Colonic mucosa (tissue), 4 donors: ENCODE measurements at regions not wholly inside any gene's neighbourhood (a gene's known extent, or its start where the extent isn't known, plus 50 kb on each side); places are given as distances from the start of the nearest gene placed in this dataset.

Experiments
- DNase-seq: peaks from one replicate; pipeline ENCODE4 v3.0.0-alpha.2; 2020
- H3K27ac ChIP-seq: fragments of 200-600 bp; one replicate; pipeline ENCODE4 v1.8.0; 2021
- H3K27me3 ChIP-seq: fragments of 200-600 bp; one replicate; pipeline ENCODE4 v1.8.0; 2021
- H3K36me3 ChIP-seq: fragments of 200-600 bp; one replicate; pipeline ENCODE4 v1.8.0; 2021
- H3K4me1 ChIP-seq: fragments of 200-600 bp; one replicate; pipeline ENCODE4 v1.8.0; 2021; ENCODE audit warnings: mild to moderate bottlenecking
- H3K4me3 ChIP-seq: fragments of 200-600 bp; one replicate; pipeline ENCODE4 v1.8.0; 2021
- H3K9ac ChIP-seq, 2 donors: one replicate each; pipeline ENCODE4 v1.7.0; 2013; ENCODE audit warnings: control low read depth in 2 of 2, low read depth in 2 of 2, low read length in 2 of 2
- H3K9me3 ChIP-seq: fragments of 200-600 bp; one replicate; pipeline ENCODE4 v1.8.0; 2021
- CTCF ChIP-seq: fragments of 200-600 bp; IDR thresholded peaks from one replicate; pipeline ENCODE4 v1.8.0; 2022; ENCODE audit warnings: antibody characterized with exemption, mild to moderate bottlenecking
- intact Hi-C: fragments of 100-400 bp; cut with DNase I; formaldehyde crosslinking; loops from one replicate; pipeline ENCODE4 v1.14.1; 2022
- donor health status: healthy.
- donor health status: DM: no; HTN: no; CAD: no.
- donor health status: DM: no; HTN: no; CAD: no.

- TF ChIP-seq CTCF: no peak
- Histone ChIP-seq H3K27me3 (no peaks in the 10 kb centered on the region), H3K36me3 (no peaks in the 10 kb centered on the region), H3K4me3 (no peak overlapping the region), H3K9ac (no peak overlapping the region), H3K27ac (no peak overlapping the region), H3K4me1 (no peaks in the 10 kb centered on the region), H3K9me3 (no peaks in the 10 kb centered on the region)
- intact Hi-C loops: no loop called here
- no peak for DNase-seq
These were observed 589.3 kb upstream of the KCNMB2 start for GRCh38 chr3:177946936-177947335.

- H3K4me1 ChIP-seq: no peaks in the 10 kb centered on the region
- no peak overlapping the region for H3K9ac ChIP-seq
- no peaks in the 10 kb centered on the region for H3K36me3 ChIP-seq
- H3K27me3 ChIP-seq: no peaks in the 10 kb centered on the region
- H3K4me3 ChIP-seq: no peak overlapping the region
- no peak for DNase-seq
- H3K9me3 ChIP-seq: no peaks in the 10 kb centered on the region
- intact Hi-C loops: no loop called here
- H3K27ac ChIP-seq: no peak overlapping the region
- TF ChIP-seq CTCF: no peak
These were observed 588.3 kb upstream of the KCNMB2 start for GRCh38 chr3:177947901-177948300.

GRCh38 chr3:177948716-177949425, 587.4 kb upstream of the KCNMB2 start:
- no peaks in the 10 kb centered on the region for H3K9me3 ChIP-seq
- DNase-seq: no peak
- no peaks in the 10 kb centered on the region for H3K27me3 ChIP-seq
- TF ChIP-seq CTCF: no peak
- no peak overlapping the region for H3K27ac ChIP-seq
- no peaks in the 10 kb centered on the region for H3K36me3 ChIP-seq
- no peaks in the 10 kb centered on the region for H3K4me1 ChIP-seq
- intact Hi-C loops: no loop called here
- H3K9ac ChIP-seq: no peak overlapping the region
- H3K4me3 ChIP-seq: no peak overlapping the region

GRCh38 chr3:177959188-177959587, 577.0 kb upstream of the KCNMB2 start:
- no peaks in the 10 kb centered on the region for H3K9me3 ChIP-seq
- H3K27me3 ChIP-seq: no peaks in the 10 kb centered on the region
- no peak for TF ChIP-seq CTCF
- intact Hi-C loops: no loop called here
- no peak overlapping the region for H3K27ac ChIP-seq
- H3K36me3 ChIP-seq: no peaks in the 10 kb centered on the region
- DNase-seq: no peak
- H3K4me1 ChIP-seq: no peaks in the 10 kb centered on the region
- no peak overlapping the region for H3K4me3 ChIP-seq
- H3K9ac ChIP-seq: no peak overlapping the region

- no peaks in the 10 kb centered on the region for H3K36me3 ChIP-seq
- no peaks in the 10 kb centered on the region for H3K9me3 ChIP-seq
- TF ChIP-seq CTCF: no peak
- H3K27ac ChIP-seq: no peak overlapping the region
- H3K4me1 ChIP-seq: no peaks in the 10 kb centered on the region
- H3K4me3 ChIP-seq: no peak overlapping the region
- H3K9ac ChIP-seq: no peak overlapping the region
- no peak for DNase-seq
- intact Hi-C loops: no loop called here
- no peaks in the 10 kb centered on the region for H3K27me3 ChIP-seq
These were observed 576.2 kb upstream of the KCNMB2 start for GRCh38 chr3:177960014-177960413.
